Ishikawa (cell line): ENCODE measurements at regions not wholly inside any gene's neighbourhood (a gene's known extent, or its start where the extent isn't known, plus 50 kb on each side); places are given as distances from the start of the nearest gene placed in this dataset.

ENCODE experiments used
- CEBPB ChIP-seq: IDR thresholded peaks from 2 replicates; pipeline ENCODE4 v1.6.1; 2012
- EP300 ChIP-seq: IDR thresholded peaks from 2 replicates; pipeline ENCODE4 v1.6.1; 2012; ENCODE audit warnings: borderline replicate concordance
- YY1 ChIP-seq: IDR thresholded peaks from 2 replicates; pipeline ENCODE4 v1.6.1; 2012; ENCODE audit warnings: low read depth

- no peak for TF ChIP-seq YY1
- no peak for TF ChIP-seq CEBPB
- TF ChIP-seq EP300 = no peak
Observed at GRCh38 chr5:18181575-18181974, 547.3 kb downstream of the TAF11L14 start.
